AG04449 (cell line): ENCODE measurements at regions not wholly inside any gene's neighbourhood (a gene's known extent, or its start where the extent isn't known, plus 50 kb on each side); places are given as distances from the start of the nearest gene placed in this dataset.
"Not testable (repeated sequence)": the region's sequence is repeated elsewhere in the genome, so short reads cannot be mapped to it uniquely, and the experiment has no call there.

Experiments
- CTCF ChIA-PET: fragments of 350-600 bp; formaldehyde crosslinking; extraction: SDS; loops from one replicate; lab custom pipeline; 2021; ENCODE audit warnings: antibody characterized with exemption; lab: Yijun Ruan, JAX
- POLR2A ChIA-PET: fragments of 400-600, 350-600 bp; formaldehyde crosslinking; extraction: SDS; loops from one replicate; lab custom pipeline; 2020; ENCODE audit warnings: antibody characterized with exemption, inconsistent platforms; lab: Yijun Ruan, JAX
- DNase-seq: peaks from one replicate; pipeline ENCODE4 v3.0.0-alpha.2; 2010; ENCODE audit warnings: low read depth, low spot score
- H3K4me3 ChIP-seq: 2 replicates; pipeline ENCODE4 v1.5.1; 2011; ENCODE audit warnings: low read depth, mild to moderate bottlenecking, control low read depth, low read length
- TF ChIP-seq, protein P1 (sequence below): IDR thresholded peaks from one replicate; pipeline ENCODE4 v1.5.1; 2011; ENCODE audit warnings: mild to moderate bottlenecking, moderate library complexity, low read length, control low read depth, inconsistent platforms; ENCODE audit not compliant: insufficient read depth; ENCODE audit errors: missing control alignments

DNA sequence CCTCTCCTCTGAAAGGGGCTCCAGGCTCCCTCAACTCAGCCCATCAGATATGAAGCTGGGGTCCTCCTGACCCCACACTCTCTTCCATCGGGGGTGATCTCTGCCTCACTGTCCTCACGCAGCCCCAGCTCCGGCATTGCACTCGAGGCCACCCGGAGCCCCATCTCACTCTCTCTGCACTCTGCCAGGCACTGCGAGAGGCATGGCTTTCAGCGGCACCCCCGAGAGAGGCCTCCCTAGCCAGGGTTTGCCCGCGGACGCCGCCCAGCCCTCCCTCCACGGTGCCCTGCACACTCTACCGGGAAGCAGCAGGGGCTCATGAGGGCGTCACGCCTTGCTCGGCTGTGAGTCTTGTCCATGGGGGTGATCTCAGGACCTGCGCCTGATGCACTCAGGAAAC, 436.2 kb downstream of the BRD1 start:
- CTCF ChIA-PET = no interaction called here
- no peak for DNase-seq
- TF ChIP-seq, protein P1, sequence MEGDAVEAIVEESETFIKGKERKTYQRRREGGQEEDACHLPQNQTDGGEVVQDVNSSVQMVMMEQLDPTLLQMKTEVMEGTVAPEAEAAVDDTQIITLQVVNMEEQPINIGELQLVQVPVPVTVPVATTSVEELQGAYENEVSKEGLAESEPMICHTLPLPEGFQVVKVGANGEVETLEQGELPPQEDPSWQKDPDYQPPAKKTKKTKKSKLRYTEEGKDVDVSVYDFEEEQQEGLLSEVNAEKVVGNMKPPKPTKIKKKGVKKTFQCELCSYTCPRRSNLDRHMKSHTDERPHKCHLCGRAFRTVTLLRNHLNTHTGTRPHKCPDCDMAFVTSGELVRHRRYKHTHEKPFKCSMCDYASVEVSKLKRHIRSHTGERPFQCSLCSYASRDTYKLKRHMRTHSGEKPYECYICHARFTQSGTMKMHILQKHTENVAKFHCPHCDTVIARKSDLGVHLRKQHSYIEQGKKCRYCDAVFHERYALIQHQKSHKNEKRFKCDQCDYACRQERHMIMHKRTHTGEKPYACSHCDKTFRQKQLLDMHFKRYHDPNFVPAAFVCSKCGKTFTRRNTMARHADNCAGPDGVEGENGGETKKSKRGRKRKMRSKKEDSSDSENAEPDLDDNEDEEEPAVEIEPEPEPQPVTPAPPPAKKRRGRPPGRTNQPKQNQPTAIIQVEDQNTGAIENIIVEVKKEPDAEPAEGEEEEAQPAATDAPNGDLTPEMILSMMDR = no peak
- POLR2A ChIA-PET = no interaction called here
- no peak overlapping the region for H3K4me3 ChIP-seq

DNA sequence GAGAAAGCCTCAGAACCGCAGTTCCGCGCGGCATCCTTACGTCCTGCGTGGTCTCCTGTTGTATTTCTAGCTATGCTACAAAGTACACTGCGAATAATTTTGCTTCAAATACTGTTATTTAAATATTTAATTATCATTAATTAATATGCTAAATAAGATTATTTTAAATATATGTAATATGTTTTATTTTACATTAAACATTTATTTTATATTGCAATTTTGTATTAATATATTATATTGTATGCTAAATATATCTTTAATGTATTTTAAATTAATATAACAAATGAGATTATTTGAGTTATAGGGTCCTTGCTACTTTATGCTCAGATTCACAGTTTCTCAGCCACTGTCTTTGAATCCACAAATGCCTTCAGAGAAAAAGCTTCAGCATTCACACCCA, 436.7 kb downstream of the BRD1 start:
- TF ChIP-seq, protein P1 = no peak
- H3K4me3 ChIP-seq = no peak overlapping the region
- CTCF ChIA-PET = no interaction called here
- no peak for DNase-seq
- POLR2A ChIA-PET = no interaction called here

DNA sequence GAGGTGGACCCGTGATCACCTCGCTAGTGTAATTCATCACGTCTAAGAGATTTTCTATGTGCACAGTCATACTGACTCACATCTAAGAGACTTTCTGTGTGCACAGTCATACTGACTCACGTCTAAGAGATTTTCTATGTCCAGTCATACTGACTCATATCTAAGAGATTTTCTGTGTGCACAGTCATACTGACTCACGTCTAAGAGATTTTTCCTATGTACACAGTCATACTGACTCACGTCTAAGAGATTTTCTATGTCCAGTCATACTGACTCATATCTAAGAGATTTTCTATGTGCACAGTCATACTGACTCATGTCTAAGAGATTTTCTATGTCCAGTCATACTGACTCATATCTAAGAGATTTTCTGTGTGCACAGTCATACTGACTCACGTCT, 443.8 kb downstream of the BRD1 start:
- CTCF ChIA-PET, H3K4me3 ChIP-seq, DNase-seq, POLR2A ChIA-PET: not testable (repeated sequence)

DNA sequence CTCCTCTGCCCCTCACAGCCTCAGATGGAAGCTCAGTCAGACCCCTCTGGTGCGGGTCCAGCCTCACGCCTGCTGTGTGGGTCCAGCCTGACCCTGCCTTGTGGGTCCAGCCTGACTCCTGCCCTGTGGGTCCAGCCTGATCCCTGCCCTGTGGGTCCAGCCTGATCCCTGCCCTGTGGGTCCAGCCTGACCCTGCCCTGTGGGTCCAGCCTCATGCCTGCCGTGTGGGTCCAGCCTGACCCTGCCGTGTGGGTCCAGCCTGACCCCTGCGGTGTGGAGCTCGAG, 445.3 kb downstream of the BRD1 start:
- H3K4me3 ChIP-seq = no peak overlapping the region
- no peak for DNase-seq
- POLR2A ChIA-PET = no interaction called here
- TF ChIP-seq, protein P1 = no peak
- CTCF ChIA-PET = no interaction called here

DNA sequence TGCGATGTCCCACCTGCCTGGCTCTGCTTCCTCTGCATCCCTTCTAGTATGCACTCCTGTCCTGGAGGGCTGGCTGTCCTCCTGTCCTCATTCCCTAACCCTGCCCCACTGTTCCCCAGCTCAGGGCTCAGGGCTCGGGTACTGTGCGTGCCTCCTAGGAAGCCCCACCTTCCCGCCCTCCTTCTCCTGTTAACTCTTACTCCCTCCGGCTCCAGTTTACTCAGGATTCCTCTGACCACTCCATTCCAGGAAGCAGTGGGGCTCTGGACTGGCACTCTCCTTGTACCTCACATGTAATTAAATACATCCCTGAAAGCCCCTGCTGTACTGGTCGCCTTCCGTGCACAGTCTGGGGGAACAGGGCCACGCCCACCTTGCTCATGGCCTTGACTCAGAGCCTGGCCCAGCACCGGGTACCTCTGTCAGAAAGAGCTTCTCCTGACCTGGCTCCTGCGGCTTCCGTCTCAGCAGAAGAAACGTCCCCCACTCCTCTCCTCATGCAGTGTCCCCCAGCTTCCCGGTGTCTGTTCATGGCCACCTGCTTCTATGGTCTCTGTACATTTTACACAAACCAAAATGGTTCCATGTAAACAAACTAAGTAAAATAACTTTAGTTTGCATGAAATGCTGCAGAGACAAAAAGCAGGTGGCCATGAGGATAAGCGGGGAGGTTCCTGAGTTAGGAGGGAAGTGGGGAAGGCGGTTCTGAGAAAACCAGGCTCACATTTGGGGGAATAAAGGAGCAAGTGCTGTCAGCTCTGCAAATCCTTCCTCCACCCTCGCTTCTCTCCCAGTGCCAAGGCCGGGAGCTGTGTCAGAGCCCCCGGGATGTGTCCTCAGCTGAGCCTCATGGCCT, 445.9 kb downstream of the BRD1 start:
- CTCF ChIA-PET = no interaction called here
- POLR2A ChIA-PET = no interaction called here
- no peak overlapping the region for H3K4me3 ChIP-seq
- TF ChIP-seq, protein P1 = no peak
- no peak for DNase-seq

DNA sequence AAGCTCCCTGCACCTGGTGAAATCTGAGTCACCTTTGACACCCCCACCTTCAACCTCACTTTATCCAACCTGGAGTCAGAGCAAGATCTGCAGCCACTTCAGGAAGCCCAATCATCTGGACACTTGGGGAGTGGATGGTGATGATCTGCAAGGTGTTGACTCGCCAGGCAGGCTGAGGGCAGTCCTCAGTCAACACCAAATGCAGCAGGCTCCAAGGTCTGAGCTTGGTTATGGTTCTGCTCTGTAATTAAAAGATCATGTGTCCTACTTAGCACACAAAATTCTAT, 446.9 kb downstream of the BRD1 start:
- ChIA-PET POLR2A (no interaction called here), CTCF (no interaction called here)
- DNase-seq = no peak
- no peak overlapping the region for H3K4me3 ChIP-seq
- TF ChIP-seq, protein P1 = no peak
